ENCODE measurements at regions not wholly inside any gene's neighbourhood (a gene's known extent, or its start where the extent isn't known, plus 50 kb on each side); places are given as distances from the start of the nearest gene placed in this dataset.

DNA sequence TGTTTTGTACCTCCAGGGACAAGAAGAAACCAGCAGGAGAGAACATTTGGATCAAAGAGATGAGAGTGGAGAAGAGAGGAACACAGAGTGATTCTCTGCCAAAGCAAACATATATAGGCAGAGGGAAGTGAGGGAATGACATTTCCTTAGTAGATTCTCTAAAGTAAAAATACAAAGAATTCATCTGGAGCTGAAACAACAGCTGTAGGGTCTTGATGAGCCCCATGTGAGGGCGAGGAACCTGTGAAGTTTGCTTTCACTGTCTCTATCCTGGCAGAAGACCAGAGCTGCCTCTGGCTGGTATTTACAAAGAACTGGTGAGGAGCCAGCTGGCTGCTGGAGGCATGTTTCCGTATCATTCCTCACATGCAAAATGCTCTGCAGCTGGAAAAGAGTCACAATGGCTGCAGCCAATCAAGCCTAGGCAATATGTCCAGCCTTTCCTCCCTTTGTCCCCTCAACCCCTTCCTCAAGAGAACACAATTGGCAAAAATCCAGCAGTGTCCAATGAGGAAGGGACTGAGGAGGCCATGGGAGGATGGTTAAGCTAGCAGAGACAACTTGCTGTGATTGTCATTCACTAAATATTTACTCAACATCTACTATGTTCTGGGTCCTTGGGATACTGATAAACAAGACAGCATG is 122.5 kb downstream of the PHLDA1 start:
- TF ChIP-seq CTCF (IDR thresholded peaks at IDR 0.05) = no peak
- no peak for TF ChIP-seq POLR2A (IDR thresholded peaks at IDR 0.05)

Data from heart left ventricle (tissue), 13 donors.